ENCODE measurements at regions not wholly inside any gene's neighbourhood (a gene's known extent, or its start where the extent isn't known, plus 50 kb on each side); places are given as distances from the start of the nearest gene placed in this dataset.
A peak's percentile ranks its signal among the peaks of the same experiment; 100 is the strongest.

GRCh38 chr12:107337346-107338095 is 244.2 kb upstream of the CRY1 start:
- ATAC-seq (peak; percentile 78 to 80), DNase-seq (ENCODE audit: low spot score) (no peak)
- H3K36me3 Mint-ChIP-seq = no peaks in the 10 kb centered on the region
- peaks cover 29 to 31% of the 10 kb centered on the region in 2 donors for H3K4me1 Mint-ChIP-seq (ENCODE audit: low read depth in 2 of 2)
- peak overlapping the region in 1 of 2 donors; percentile 36 for H3K27ac Mint-ChIP-seq
- H3K4me3 Mint-ChIP-seq = no peak overlapping the region
- peaks cover 1% of the 10 kb centered on the region for H3K9me3 Mint-ChIP-seq
- peaks cover 5 to 9% of the 10 kb centered on the region in 2 donors for H3K27me3 Mint-ChIP-seq

- Mint-ChIP-seq H3K27ac (no peak overlapping the region), H3K4me3 (no peak overlapping the region), H3K36me3 (peaks cover 5% of the 10 kb centered on the region), H3K9me3 (peaks cover 3% of the 10 kb centered on the region), H3K27me3 (peaks cover 0 to 6% of the 10 kb centered on the region in 2 donors), H3K4me1 (ENCODE audit: low read depth in 2 of 2) (peaks cover 17 to 19% of the 10 kb centered on the region in 2 donors)
- ATAC-seq = no peak
- DNase-seq (ENCODE audit: low spot score) = no peak
These were observed 246.1 kb upstream of the CRY1 start for GRCh38 chr12:107339487-107339886.

GRCh38 chr12:107339932-107340331 is 246.6 kb upstream of the CRY1 start:
- peaks cover 17 to 19% of the 10 kb centered on the region in 2 donors for H3K4me1 Mint-ChIP-seq (ENCODE audit: low read depth in 2 of 2)
- ATAC-seq (no peak), DNase-seq (ENCODE audit: low spot score) (no peak)
- H3K9me3 Mint-ChIP-seq = peaks cover 3% of the 10 kb centered on the region
- H3K27ac Mint-ChIP-seq = no peak overlapping the region
- H3K4me3 Mint-ChIP-seq = no peak overlapping the region
- H3K27me3 Mint-ChIP-seq = peaks cover 0 to 6% of the 10 kb centered on the region in 2 donors
- H3K36me3 Mint-ChIP-seq = peaks cover 5% of the 10 kb centered on the region

GRCh38 chr12:107340898-107341297 is 247.5 kb upstream of the CRY1 start:
- Mint-ChIP-seq H3K27me3 (peaks cover 2 to 8% of the 10 kb centered on the region in 2 donors), H3K4me1 (ENCODE audit: low read depth in 2 of 2) (peaks cover 16 to 17% of the 10 kb centered on the region in 2 donors), H3K27ac (peak overlapping the region in 1 of 2 donors; percentile 18), H3K9me3 (peaks cover 3% of the 10 kb centered on the region), H3K4me3 (no peak overlapping the region), H3K36me3 (peaks cover 5% of the 10 kb centered on the region)
- no peak for ATAC-seq
- no peak for DNase-seq (ENCODE audit: low spot score)

- ATAC-seq (no peak), DNase-seq (ENCODE audit: low spot score) (no peak)
- Mint-ChIP-seq H3K27me3 (peaks cover 3 to 11% of the 10 kb centered on the region in 2 donors), H3K27ac (peak overlapping the region in 1 of 2 donors; percentile 23), H3K4me3 (no peak overlapping the region), H3K9me3 (peaks cover 8% of the 10 kb centered on the region), H3K4me1 (ENCODE audit: low read depth in 2 of 2) (peaks cover 9 to 16% of the 10 kb centered on the region in 2 donors), H3K36me3 (peaks cover 5% of the 10 kb centered on the region)
These were observed 250.9 kb upstream of the CRY1 start for GRCh38 chr12:107344035-107344808.

GRCh38 chr12:107347261-107347660 is 253.9 kb upstream of the CRY1 start:
- Mint-ChIP-seq H3K27me3 (peaks cover 3 to 11% of the 10 kb centered on the region in 2 donors), H3K4me3 (no peak overlapping the region), H3K27ac (no peak overlapping the region), H3K4me1 (ENCODE audit: low read depth in 2 of 2) (peaks cover 14 to 17% of the 10 kb centered on the region in 2 donors), H3K9me3 (peaks cover 8% of the 10 kb centered on the region), H3K36me3 (peaks cover 5% of the 10 kb centered on the region)
- ATAC-seq = no peak
- DNase-seq (ENCODE audit: low spot score) = no peak

- no peak for DNase-seq (ENCODE audit: low spot score)
- Mint-ChIP-seq H3K9me3 (peaks cover 6% of the 10 kb centered on the region), H3K27me3 (peaks cover 3 to 6% of the 10 kb centered on the region in 2 donors), H3K4me3 (no peak overlapping the region), H3K27ac (no peak overlapping the region), H3K4me1 (ENCODE audit: low read depth in 2 of 2) (peaks cover 20 to 24% of the 10 kb centered on the region in 2 donors), H3K36me3 (no peaks in the 10 kb centered on the region)
- ATAC-seq = no peak
These were observed 255.8 kb upstream of the CRY1 start for GRCh38 chr12:107349008-107349747.

- peaks cover 20 to 26% of the 10 kb centered on the region in 2 donors for H3K4me1 Mint-ChIP-seq (ENCODE audit: low read depth in 2 of 2)
- peaks cover 6% of the 10 kb centered on the region for H3K9me3 Mint-ChIP-seq
- H3K27me3 Mint-ChIP-seq = peaks cover 3 to 6% of the 10 kb centered on the region in 2 donors
- H3K27ac Mint-ChIP-seq = no peak overlapping the region
- DNase-seq (ENCODE audit: low spot score) = no peak
- no peak overlapping the region for H3K4me3 Mint-ChIP-seq
- no peak for ATAC-seq
- H3K36me3 Mint-ChIP-seq = no peaks in the 10 kb centered on the region
These were observed 256.5 kb upstream of the CRY1 start for GRCh38 chr12:107349839-107350238.

- DNase-seq (ENCODE audit: low spot score) (no peak), ATAC-seq (no peak)
- Mint-ChIP-seq H3K4me1 (ENCODE audit: low read depth in 2 of 2) (peaks cover 19 to 26% of the 10 kb centered on the region in 2 donors), H3K4me3 (no peak overlapping the region), H3K36me3 (no peaks in the 10 kb centered on the region), H3K9me3 (peaks cover 6% of the 10 kb centered on the region), H3K27me3 (peaks cover under 1 to 1% of the 10 kb centered on the region in 2 donors), H3K27ac (no peak overlapping the region)
These were observed 257.8 kb upstream of the CRY1 start for GRCh38 chr12:107351109-107351508.

GRCh38 chr12:107351713-107352112 is 258.4 kb upstream of the CRY1 start:
- ATAC-seq (no peak), DNase-seq (ENCODE audit: low spot score) (no peak)
- peaks cover 0 to 2% of the 10 kb centered on the region in 2 donors for H3K27me3 Mint-ChIP-seq
- peak overlapping the region; percentile 9 to 55 for H3K27ac Mint-ChIP-seq
- H3K36me3 Mint-ChIP-seq = no peaks in the 10 kb centered on the region
- H3K9me3 Mint-ChIP-seq = peaks cover 6% of the 10 kb centered on the region
- H3K4me1 Mint-ChIP-seq (ENCODE audit: low read depth in 2 of 2) = peaks cover 24 to 31% of the 10 kb centered on the region in 2 donors
- H3K4me3 Mint-ChIP-seq = peak overlapping the region; percentile 3

- DNase-seq (ENCODE audit: low spot score) (no peak), ATAC-seq (peak; percentile 47 to 69)
- H3K27me3 Mint-ChIP-seq = peaks cover 0 to 2% of the 10 kb centered on the region in 2 donors
- H3K36me3 Mint-ChIP-seq = no peaks in the 10 kb centered on the region
- peaks cover 3% of the 10 kb centered on the region for H3K9me3 Mint-ChIP-seq
- peak overlapping the region; percentile 9 to 55 for H3K27ac Mint-ChIP-seq
- peaks cover 26 to 29% of the 10 kb centered on the region in 2 donors for H3K4me1 Mint-ChIP-seq (ENCODE audit: low read depth in 2 of 2)
- peak overlapping the region; percentile 3 for H3K4me3 Mint-ChIP-seq
These were observed 259.2 kb upstream of the CRY1 start for GRCh38 chr12:107352347-107353081.

GRCh38 chr12:107353312-107353711 is 260.0 kb upstream of the CRY1 start:
- ATAC-seq = no peak
- peaks cover 0 to 4% of the 10 kb centered on the region in 2 donors for H3K27me3 Mint-ChIP-seq

More at GRCh38 chr12:107353312-107353711, 260.0 kb upstream of the CRY1 start:
- Mint-ChIP-seq H3K27ac (peak overlapping the region in 1 of 2 donors; percentile 28), H3K9me3 (no peaks in the 10 kb centered on the region), H3K4me1 (ENCODE audit: low read depth in 2 of 2) (peaks cover 30 to 33% of the 10 kb centered on the region in 2 donors), H3K4me3 (no peak overlapping the region), H3K36me3 (no peaks in the 10 kb centered on the region)
- DNase-seq (ENCODE audit: low spot score) = no peak
